ENCODE measurements at regions not wholly inside any gene's neighbourhood (a gene's known extent, or its start where the extent isn't known, plus 50 kb on each side); places are given as distances from the start of the nearest gene placed in this dataset.

- TF ChIP-seq EHMT2 (IDR thresholded peaks at IDR 0.05; ENCODE audit: low read depth) (no peak), RAD21 (conservative IDR thresholded peaks at IDR 0.05 in 1 of 2, IDR thresholded peaks at IDR 0.05 in 1 of 2) (no peak), CBX2 (IDR thresholded peaks at IDR 0.05; ENCODE audit: borderline replicate concordance, low read depth) (no peak), CTCF (IDR thresholded peaks at IDR 0.05) (no peak), SMC3 (IDR thresholded peaks at IDR 0.05) (no peak), HDAC2 (IDR thresholded peaks at IDR 0.05) (no peak), MAX (IDR thresholded peaks at IDR 0.05) (no peak), POLR2A (IDR thresholded peaks at IDR 0.05; ENCODE audit: low read length) (no peak), RNF2 (IDR thresholded peaks at IDR 0.05; ENCODE audit: borderline replicate concordance, low read depth) (no peak), JUN (IDR thresholded peaks at IDR 0.05) (no peak), EP300 (IDR thresholded peaks at IDR 0.05) (no peak), PBX3 (IDR thresholded peaks at IDR 0.05) (no peak), RFX5 (IDR thresholded peaks at IDR 0.05) (no peak)
- TF ChIP-seq, protein P1, sequence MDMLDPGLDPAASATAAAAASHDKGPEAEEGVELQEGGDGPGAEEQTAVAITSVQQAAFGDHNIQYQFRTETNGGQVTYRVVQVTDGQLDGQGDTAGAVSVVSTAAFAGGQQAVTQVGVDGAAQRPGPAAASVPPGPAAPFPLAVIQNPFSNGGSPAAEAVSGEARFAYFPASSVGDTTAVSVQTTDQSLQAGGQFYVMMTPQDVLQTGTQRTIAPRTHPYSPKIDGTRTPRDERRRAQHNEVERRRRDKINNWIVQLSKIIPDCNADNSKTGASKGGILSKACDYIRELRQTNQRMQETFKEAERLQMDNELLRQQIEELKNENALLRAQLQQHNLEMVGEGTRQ (IDR thresholded peaks at IDR 0.05) = no peak
Measured at GRCh38 chr2:138430181-138430580, 71.4 kb upstream of the SPOPL start.

Data from A549 (cell line).